Sigmoid colon (tissue), 6 donors: ENCODE measurements at regions not wholly inside any gene's neighbourhood (a gene's known extent, or its start where the extent isn't known, plus 50 kb on each side); places are given as distances from the start of the nearest gene placed in this dataset.
"Not testable (repeated sequence)": the region's sequence is repeated elsewhere in the genome, so short reads cannot be mapped to it uniquely, and the experiment has no call there.

ENCODE experiments used
- DNase-seq: peaks from one replicate; pipeline ENCODE4 v3.0.0-alpha.2; 2019
- H3K27ac ChIP-seq, 4 donors: fragments of 200-600 bp; sonication (generic); one replicate each; pipeline ENCODE4 v1.5.1; 2016 to 2019; ENCODE audit warnings: mild to moderate bottlenecking in 1 of 4
- H3K27me3 ChIP-seq, 3 donors: fragments of 200-600 bp; sonication (generic); one replicate each; pipeline ENCODE4 v1.5.1; 2019; ENCODE audit warnings: mild to moderate bottlenecking in 1 of 3
- H3K36me3 ChIP-seq, 4 donors: fragments of 200-600 bp; sonication (generic); one replicate each; pipeline ENCODE4 v1.5.1; 2016 to 2019
- H3K4me1 ChIP-seq, 4 donors: fragments of 200-600 bp; sonication (generic); one replicate each; pipeline ENCODE4 v1.5.1; 2017 to 2019
- H3K4me3 ChIP-seq, 4 donors: fragments of 200-600 bp; sonication (generic); one replicate each; pipeline ENCODE4 v1.5.1; 2017 to 2019; ENCODE audit warnings: mild to moderate bottlenecking in 2 of 4, moderate library complexity in 1 of 4
- H3K9me3 ChIP-seq, 4 donors: fragments of 200-600 bp in 3 of 4; sonication (generic) in 3 of 4; one replicate each; pipeline versions ENCODE4 v1.5.1 to v1.6.1; 2013 to 2019
- WGBS, 2 donors: extraction: QIAGEN DNeasy Blood & Tissue Kit; methylation state at CpG; one replicate each; pipeline ENCODE4 v1.1.7; 2013; 5-methylcytosine and 5-hydroxymethylcytosine counted together
- intact Hi-C: fragments of 100-400 bp; cut with DNase I; formaldehyde crosslinking; loops from one replicate; pipeline ENCODE4 v1.15.1; 2023
- TF ChIP-seq, protein P1 (sequence below), 4 experiments: fragments of 450-650 bp in 3 of 4; fragments of 200-600 bp in 1 of 4; IDR thresholded peaks; one replicate each; pipeline ENCODE4 v1.5.1; 2016 to 2019; ENCODE audit warnings: antibody characterized with exemption in 4 of 4, mild to moderate bottlenecking in 3 of 4, moderate library complexity in 2 of 4
- donor health status: healthy with polysubstance abuse.
- donor health status: healthy.

DNA sequence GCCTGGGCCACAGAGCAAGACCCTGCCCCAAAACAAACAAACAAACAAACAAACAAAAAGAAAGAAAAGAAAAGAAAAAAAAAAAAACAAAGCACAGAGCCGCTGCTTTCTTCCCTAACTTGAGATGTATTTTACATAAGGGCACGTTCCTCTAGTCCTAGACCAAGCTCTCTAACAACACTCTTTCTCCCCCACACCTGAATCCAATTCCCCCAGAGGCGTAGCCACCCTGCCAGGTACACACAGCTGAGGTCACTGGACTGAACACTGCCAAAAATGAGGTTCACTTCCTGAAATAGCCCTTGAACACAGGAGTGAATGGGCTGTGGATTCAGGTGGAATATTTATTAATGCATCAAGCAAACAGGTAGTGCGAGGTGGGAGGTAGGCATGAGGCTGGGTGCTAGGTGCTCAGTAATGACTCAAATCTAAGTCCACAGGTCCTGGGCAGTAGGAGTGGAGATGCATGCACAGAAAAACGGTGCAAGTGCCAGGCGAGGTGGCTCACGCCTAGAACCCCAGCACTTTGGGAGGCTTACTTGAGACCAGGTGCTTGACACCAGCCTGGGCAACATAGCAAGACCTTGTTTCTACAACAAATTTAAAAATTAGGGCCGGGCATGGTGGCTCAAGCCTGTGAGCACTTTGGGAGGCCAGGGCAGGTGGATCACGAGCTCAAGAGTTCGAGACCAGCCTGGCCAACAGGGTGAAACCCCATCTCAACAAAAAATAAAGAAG, 136.6 kb upstream of the C1QTNF3 start:
- DNase-seq: peak; percentile 71
- intact Hi-C loops, H3K4me3 ChIP-seq, H3K27me3 ChIP-seq, H3K9me3 ChIP-seq, H3K4me1 ChIP-seq, H3K27ac ChIP-seq: not testable (repeated sequence)
- 90 to 95% methylated on average over 10 of the region's 10 CpGs for WGBS, 2 donors
- H3K36me3 ChIP-seq: peaks cover 0 to 15% (median 0%) of the 10 kb centered on the region in 4 donors

DNA sequence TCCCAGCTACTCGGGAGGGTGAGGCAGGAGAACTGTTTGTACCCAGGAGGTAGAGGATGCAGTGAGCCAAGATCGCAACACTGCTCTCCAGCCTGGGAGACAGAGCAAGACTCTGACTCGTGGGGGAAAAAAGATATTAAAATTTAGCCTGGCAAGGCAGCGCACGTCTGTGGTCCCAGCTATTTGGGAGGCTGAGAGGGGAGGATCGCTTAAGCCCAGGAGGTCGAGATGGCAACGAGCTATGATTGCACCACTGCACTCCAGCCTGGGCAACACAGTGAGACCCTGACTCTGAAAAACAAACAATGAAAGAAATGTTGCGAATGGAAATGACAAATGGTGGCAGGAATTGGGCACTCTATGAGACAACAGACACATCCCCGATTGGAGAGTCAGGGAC, 137.2 kb upstream of the C1QTNF3 start:
- H3K4me1 ChIP-seq, H3K27ac ChIP-seq, intact Hi-C loops, DNase-seq, H3K9me3 ChIP-seq, H3K27me3 ChIP-seq, H3K4me3 ChIP-seq: not testable (repeated sequence)
- peaks cover 0 to 11% (median 0%) of the 10 kb centered on the region in 4 donors for H3K36me3 ChIP-seq
- 96 to 97% methylated on average over 9 of the region's 10 CpGs for WGBS, 2 donors

DNA sequence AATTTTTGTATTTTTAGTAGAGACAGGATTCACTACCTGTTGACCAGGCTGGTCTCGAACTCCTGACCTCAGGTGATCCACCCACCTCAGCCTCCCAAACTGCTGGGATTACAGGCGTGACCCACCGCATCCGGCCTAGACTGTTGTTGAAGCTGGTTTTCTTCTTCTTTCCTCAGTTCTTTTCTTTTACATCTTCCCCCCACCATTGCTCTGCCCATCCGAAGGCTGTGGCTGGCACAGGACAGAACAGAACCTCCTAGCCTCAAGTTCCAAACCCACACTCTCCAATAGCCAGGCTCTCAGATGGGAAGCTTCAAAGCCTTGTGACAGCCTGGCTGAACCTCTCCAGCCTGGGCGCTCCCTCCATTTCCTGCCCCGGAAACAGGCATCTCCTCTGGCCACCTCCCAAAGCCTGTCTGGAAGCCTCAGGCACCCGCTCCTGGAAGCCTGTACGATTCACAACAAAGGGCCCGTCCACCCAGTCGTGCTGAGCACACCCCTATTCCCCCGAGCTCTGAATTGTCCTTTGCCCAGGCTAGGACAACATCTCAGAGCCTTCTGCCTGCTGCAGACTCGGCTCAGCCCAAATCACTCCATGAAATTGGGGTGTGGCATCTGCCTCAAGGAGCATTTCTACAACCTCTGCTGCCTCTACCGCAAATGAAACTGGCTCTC, 138.1 kb upstream of the C1QTNF3 start:
- H3K4me1 ChIP-seq, H3K4me3 ChIP-seq, intact Hi-C loops, H3K9me3 ChIP-seq, H3K36me3 ChIP-seq, H3K27ac ChIP-seq, H3K27me3 ChIP-seq: not testable (repeated sequence)
- WGBS, 2 donors: 90 to 94% methylated on average over 9 of the region's 14 CpGs
- DNase-seq: peak; percentile 76

DNA sequence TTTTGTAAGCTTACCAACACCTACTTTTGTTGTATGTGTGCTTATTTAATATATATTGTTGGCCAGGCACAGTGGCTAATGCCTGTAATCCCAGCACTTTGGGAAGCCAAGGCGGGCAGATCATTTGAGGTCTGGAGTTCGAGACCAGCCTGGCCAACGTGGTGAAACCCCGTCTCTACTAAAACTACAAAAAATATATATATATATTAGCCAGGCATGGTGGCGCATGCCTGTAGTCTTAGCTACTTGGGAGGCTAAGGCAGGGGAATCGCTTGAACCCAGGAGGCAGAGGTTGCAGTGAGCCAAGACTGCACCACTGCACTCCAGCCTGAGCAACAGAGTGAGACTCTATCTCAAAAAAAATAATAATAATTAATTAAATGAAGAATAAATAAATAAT, 142.0 kb upstream of the C1QTNF3 start:
- H3K4me3 ChIP-seq, H3K9me3 ChIP-seq, intact Hi-C loops, H3K4me1 ChIP-seq, H3K27ac ChIP-seq, DNase-seq, H3K27me3 ChIP-seq: not testable (repeated sequence)
- H3K36me3 ChIP-seq: peaks cover 0 to 11% (median 2%) of the 10 kb centered on the region in 4 donors
- WGBS, 2 donors: 95% methylated on average over 6 of the region's 6 CpGs

DNA sequence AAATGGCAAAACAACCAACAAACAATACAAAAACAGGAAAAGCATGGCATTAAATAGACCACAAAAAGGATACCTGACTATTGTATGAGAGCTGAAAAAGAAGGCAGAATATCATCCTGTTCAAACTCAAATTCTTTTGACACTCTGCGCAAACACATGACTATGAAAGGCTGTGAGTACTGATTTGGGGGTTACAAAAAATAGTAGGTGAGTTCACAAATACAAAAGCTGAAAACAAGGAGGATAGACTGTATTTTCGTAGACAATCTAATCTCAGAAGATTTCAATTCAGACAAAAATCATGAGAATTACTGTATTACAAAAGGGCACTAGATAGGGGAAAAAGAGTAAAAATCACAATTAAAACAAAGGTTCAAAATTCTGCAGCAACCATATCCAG, 142.6 kb upstream of the C1QTNF3 start:
- H3K4me3 ChIP-seq, intact Hi-C loops, DNase-seq, H3K4me1 ChIP-seq, H3K27ac ChIP-seq, H3K27me3 ChIP-seq, H3K9me3 ChIP-seq: not testable (repeated sequence)
- H3K36me3 ChIP-seq: peaks cover 0 to 10% (median 2%) of the 10 kb centered on the region in 4 donors
- WGBS, 2 donors: 89 to 92% methylated on average over 2 of the region's 2 CpGs

DNA sequence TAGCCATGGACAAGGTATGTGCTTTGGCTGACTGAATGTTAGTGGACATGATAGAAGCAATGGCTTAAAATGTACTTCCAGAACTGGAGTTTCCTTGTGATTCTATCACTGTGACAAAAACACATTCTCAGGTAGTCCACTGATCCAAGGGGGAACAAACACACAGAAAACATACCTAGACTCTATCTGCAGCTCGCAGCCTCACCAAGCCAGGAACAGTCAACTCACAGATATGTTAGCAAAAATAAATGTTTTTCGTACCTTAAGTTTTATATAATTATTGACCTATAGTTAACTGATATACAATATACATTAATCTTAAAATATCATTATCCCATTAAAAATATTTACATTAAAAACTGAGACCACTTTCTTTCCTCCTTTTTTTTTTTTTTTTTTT, 143.1 kb upstream of the C1QTNF3 start:
- H3K4me3 ChIP-seq, H3K9me3 ChIP-seq, intact Hi-C loops, H3K27ac ChIP-seq, DNase-seq, H3K27me3 ChIP-seq, H3K4me1 ChIP-seq: not testable (repeated sequence)
- 96 to 98% methylated on average over 2 of the region's 2 CpGs for WGBS, 2 donors
- peaks cover 0 to 10% (median 2%) of the 10 kb centered on the region in 4 donors for H3K36me3 ChIP-seq

DNA sequence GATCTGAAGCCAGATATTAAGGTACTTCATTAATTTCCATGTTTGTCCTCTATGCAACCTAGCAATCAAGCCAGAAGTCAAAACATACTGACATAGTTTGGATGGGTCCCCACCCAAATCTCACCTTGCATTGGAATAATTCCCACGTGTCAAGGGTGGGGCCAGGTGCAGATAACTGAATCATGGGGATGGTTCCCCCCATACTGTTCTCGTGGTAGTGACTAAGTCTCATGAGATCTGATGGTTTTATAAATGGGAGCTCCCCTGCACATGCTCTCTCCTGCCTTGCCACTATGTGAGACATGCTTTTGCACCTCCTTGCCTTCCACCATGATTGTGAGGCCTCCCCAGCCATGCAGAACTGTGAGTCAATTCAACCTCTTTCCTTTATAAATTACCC, 143.9 kb upstream of the C1QTNF3 start:
- DNase-seq, H3K9me3 ChIP-seq, H3K4me1 ChIP-seq, H3K27ac ChIP-seq, H3K27me3 ChIP-seq, H3K36me3 ChIP-seq, H3K4me3 ChIP-seq, intact Hi-C loops: not testable (repeated sequence)
- 72 to 90% methylated on average over 2 of the region's 2 CpGs for WGBS, 2 donors

DNA sequence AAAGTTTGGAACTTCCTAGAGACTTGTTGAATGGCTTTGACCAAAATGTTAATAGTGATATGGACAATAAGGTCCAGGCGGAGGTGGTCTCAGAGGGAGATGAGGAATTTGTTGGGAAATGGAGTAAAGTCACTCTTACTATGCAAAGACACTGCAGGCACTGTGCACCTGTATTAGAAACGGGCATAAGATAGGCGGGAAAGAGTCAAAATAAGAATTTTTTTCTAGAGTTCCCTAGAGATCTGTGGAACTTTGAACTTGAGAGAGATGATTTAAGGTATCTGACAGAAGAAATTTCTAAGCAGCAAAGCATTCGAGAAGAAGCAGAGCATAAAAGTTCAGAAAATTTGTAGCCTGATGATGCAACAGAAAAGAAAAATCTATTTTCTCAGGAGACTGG, 144.4 kb upstream of the C1QTNF3 start:
- H3K36me3 ChIP-seq, H3K27me3 ChIP-seq, H3K9me3 ChIP-seq, H3K4me3 ChIP-seq, intact Hi-C loops, H3K27ac ChIP-seq, H3K4me1 ChIP-seq, DNase-seq: not testable (repeated sequence)
- WGBS, 2 donors: 92 to 96% methylated on average over 2 of the region's 4 CpGs

DNA sequence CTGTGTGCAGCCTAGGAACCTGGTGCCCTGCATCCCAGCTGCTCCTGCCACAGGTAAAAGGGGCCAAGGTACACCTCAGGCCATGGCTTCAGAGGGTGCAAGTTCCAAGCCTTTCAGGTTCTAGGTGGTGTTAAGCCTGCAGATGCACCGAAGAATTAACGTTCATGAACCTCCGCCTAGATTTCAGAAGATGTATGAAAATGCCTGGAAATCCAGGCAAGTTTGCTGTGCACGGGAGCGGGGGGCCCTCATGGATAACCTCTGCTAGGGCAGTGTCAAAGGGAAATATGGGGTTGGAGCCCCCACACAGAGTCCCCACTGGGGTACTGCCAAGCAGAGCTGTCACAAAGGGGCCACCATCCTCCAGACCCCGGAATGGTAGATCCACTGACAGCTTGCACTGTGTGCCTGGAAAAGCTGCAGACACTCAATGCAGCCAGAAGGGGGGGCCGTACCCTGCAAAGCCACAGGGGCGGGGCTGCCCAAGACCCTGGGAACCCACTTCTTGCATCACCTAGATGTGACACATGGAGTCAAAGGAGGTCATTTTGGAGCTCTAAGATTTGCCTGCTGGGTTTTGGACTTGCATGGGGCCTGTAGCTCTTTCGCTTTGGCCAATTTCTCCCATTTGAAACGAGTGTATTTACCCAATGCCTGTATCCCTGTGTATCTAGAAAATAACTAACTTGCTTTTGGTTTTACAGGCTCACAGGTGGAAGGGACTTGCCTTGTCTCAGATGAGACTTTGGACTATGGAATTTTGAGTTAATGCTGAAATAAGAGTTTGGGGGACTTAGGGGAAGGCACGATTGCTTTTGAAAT, 145.2 kb upstream of the C1QTNF3 start:
- H3K9me3 ChIP-seq, intact Hi-C loops, H3K4me1 ChIP-seq, H3K27me3 ChIP-seq, H3K4me3 ChIP-seq, H3K27ac ChIP-seq, H3K36me3 ChIP-seq: not testable (repeated sequence)
- TF ChIP-seq, protein P1, sequence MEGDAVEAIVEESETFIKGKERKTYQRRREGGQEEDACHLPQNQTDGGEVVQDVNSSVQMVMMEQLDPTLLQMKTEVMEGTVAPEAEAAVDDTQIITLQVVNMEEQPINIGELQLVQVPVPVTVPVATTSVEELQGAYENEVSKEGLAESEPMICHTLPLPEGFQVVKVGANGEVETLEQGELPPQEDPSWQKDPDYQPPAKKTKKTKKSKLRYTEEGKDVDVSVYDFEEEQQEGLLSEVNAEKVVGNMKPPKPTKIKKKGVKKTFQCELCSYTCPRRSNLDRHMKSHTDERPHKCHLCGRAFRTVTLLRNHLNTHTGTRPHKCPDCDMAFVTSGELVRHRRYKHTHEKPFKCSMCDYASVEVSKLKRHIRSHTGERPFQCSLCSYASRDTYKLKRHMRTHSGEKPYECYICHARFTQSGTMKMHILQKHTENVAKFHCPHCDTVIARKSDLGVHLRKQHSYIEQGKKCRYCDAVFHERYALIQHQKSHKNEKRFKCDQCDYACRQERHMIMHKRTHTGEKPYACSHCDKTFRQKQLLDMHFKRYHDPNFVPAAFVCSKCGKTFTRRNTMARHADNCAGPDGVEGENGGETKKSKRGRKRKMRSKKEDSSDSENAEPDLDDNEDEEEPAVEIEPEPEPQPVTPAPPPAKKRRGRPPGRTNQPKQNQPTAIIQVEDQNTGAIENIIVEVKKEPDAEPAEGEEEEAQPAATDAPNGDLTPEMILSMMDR (IDR thresholded peaks at IDR 0.05): peak in 1 of 4 experiments; percentile 13
- 94 to 95% methylated on average over 9 to 10 of the region's 11 CpGs for WGBS, 2 donors
- DNase-seq: peak; percentile 72

DNA sequence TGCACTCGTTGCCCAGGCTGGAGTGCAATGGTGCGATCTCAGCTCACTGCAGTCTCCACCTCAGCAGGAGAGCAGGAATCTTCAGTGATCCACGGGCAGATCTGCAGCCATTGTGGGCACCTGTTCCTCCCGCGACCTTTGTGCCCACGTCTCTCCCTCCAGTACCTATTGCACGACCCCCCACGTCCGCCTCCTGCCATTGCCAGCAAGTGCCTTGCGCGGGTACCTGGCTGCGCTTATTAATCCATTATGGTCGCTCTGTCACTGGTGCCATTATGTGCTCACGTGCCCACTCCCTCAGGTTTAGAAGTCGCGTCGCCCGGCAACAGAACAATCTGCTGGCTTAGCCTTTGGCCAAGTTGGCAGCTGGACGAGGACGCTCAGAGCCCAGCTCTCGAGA, 146.2 kb upstream of the C1QTNF3 start:
- H3K36me3 ChIP-seq, H3K27ac ChIP-seq, H3K9me3 ChIP-seq, intact Hi-C loops, H3K4me1 ChIP-seq, H3K27me3 ChIP-seq, H3K4me3 ChIP-seq: not testable (repeated sequence)
- DNase-seq: peak; percentile 81
- 96 to 98% methylated on average over 20 of the region's 21 CpGs for WGBS, 2 donors

DNA sequence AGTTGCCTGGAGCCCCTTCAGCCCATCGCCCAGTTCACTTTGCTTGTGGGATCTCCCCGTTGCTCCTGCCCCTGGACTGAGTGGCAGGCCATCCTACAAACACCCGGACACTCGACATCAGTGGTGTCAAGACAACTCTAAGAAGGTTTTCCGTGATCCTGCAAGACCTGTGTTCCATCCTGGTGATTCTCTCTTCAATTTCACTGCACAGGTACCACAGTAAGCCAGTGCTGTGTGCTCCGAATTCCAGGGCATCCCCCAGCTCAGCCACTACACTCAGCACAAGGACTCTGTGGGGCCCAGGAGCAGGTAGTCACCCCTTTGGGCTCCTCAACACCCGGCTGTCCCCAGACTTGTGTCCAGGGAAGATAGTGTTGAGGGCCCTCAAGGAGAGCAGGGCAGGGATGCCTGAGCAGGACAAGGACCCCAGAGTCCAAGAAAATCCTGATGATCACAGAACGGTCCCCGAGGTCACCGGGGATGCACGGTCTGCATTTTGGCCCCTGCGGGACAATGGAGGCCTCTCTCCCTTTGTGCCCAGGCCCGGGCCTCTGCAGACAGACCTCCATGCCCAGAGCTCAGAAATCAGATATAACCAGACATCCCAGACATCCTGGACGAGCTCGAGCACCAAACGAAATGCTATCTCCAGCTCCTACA, 146.9 kb upstream of the C1QTNF3 start:
- 96 to 97% methylated on average over 16 of the region's 16 CpGs for WGBS, 2 donors
- intact Hi-C loops: not testable (repeated sequence)
- DNase-seq: peak; percentile 78

More for the DNA sequence above, 146.9 kb upstream of the C1QTNF3 start:
- not testable (repeated sequence) for H3K36me3 ChIP-seq, H3K9me3 ChIP-seq, H3K4me3 ChIP-seq, H3K4me1 ChIP-seq, H3K27ac ChIP-seq, H3K27me3 ChIP-seq
